Neural progenitor cell (in vitro differentiated cells): ENCODE measurements at regions not wholly inside any gene's neighbourhood (a gene's known extent, or its start where the extent isn't known, plus 50 kb on each side); places are given as distances from the start of the nearest gene placed in this dataset.

ENCODE experiments used
- DNase-seq: peaks from one replicate; pipeline ENCODE4 v3.0.0-alpha.2; 2016; ENCODE audit warnings: low spot score
- H2AFZ ChIP-seq: fragments of 200-600 bp; sonication (generic); replicated peaks from 2 replicates; pipeline ENCODE4 v1.6.1; 2016; ENCODE audit warnings: antibody characterized with exemption
- H3F3A ChIP-seq: fragments of 200-600 bp; sonication (generic); 2 replicates; pipeline ENCODE4 v1.6.1; 2016; ENCODE audit warnings: antibody characterized with exemption, low read depth
- H3K27ac ChIP-seq: fragments of 200-600 bp; sonication (generic); 2 replicates; pipeline ENCODE4 v1.5.1; 2016; ENCODE audit warnings: mild to moderate bottlenecking
- H3K27me3 ChIP-seq: fragments of 200-600 bp; sonication (generic); 2 replicates; pipeline ENCODE4 v1.6.1; 2016; ENCODE audit warnings: mild to moderate bottlenecking, moderate library complexity
- H3K36me3 ChIP-seq: fragments of 200-600 bp; sonication (generic); 2 replicates; pipeline ENCODE4 v1.5.1; 2016
- H3K4me1 ChIP-seq: fragments of 200-600 bp; sonication (generic); 2 replicates; pipeline ENCODE4 v1.6.1; 2016; ENCODE audit warnings: mixed run types
- H3K4me2 ChIP-seq: fragments of 200-600 bp; sonication (generic); 2 replicates; pipeline ENCODE4 v1.6.1; 2016
- H3K4me3 ChIP-seq: fragments of 200-600 bp; sonication (generic); 2 replicates; pipeline ENCODE4 v1.5.1; 2016
- H3K79me2 ChIP-seq: fragments of 200-600 bp; sonication (generic); 2 replicates; pipeline ENCODE4 v1.6.1; 2016; ENCODE audit warnings: low read depth
- H3K9ac ChIP-seq: fragments of 200-600 bp; sonication (generic); 2 replicates; pipeline ENCODE4 v1.6.1; 2016
- H3K9me3 ChIP-seq: fragments of 200-600 bp; sonication (generic); 2 replicates; pipeline ENCODE4 v1.5.1; 2016; ENCODE audit warnings: low read depth
- H4K20me1 ChIP-seq: fragments of 200-600 bp; sonication (generic); 2 replicates; pipeline ENCODE4 v1.6.1; 2016; ENCODE audit warnings: low read depth
- H3K27ac Mint-ChIP-seq: 3 replicates; pipeline ENCODE4 v1.8.0; 2021; ENCODE audit warnings: mixed read lengths
- H3K27me3 Mint-ChIP-seq: 2 replicates; pipeline ENCODE4 v1.8.0; 2022; ENCODE audit warnings: low read depth, mild to moderate bottlenecking, inconsistent platforms, moderate library complexity, mixed read lengths; ENCODE audit not compliant: insufficient read depth
- H3K36me3 Mint-ChIP-seq: 3 replicates; pipeline ENCODE4 v1.8.0; 2021; ENCODE audit warnings: mixed read lengths
- H3K4me1 Mint-ChIP-seq: 3 replicates; pipeline ENCODE4 v1.8.0; 2021; ENCODE audit warnings: mixed read lengths
- H3K4me3 Mint-ChIP-seq: 3 replicates; pipeline ENCODE4 v1.8.0; 2021; ENCODE audit warnings: mild to moderate bottlenecking, moderate library complexity, mixed read lengths
- H3K9me3 Mint-ChIP-seq: 3 replicates; pipeline ENCODE4 v1.8.0; 2020; ENCODE audit warnings: mixed read lengths
- EZH2 ChIP-seq: fragments of 200-600 bp; sonication (generic); IDR thresholded peaks from 2 replicates; pipeline ENCODE4 v1.6.1; 2017; ENCODE audit warnings: antibody characterized with exemption, mild to moderate bottlenecking, moderate library complexity
- EZH2phosphoT487 ChIP-seq: fragments of 200-600 bp; sonication (generic); IDR thresholded peaks from 2 replicates; pipeline ENCODE4 v1.6.1; 2017; ENCODE audit warnings: antibody characterized with exemption
- TF ChIP-seq, protein P1 (sequence below): fragments of 200-600 bp; sonication (generic); IDR thresholded peaks from 2 replicates; pipeline ENCODE4 v1.5.1; 2017; ENCODE audit warnings: antibody characterized with exemption, mild to moderate bottlenecking

DNA sequence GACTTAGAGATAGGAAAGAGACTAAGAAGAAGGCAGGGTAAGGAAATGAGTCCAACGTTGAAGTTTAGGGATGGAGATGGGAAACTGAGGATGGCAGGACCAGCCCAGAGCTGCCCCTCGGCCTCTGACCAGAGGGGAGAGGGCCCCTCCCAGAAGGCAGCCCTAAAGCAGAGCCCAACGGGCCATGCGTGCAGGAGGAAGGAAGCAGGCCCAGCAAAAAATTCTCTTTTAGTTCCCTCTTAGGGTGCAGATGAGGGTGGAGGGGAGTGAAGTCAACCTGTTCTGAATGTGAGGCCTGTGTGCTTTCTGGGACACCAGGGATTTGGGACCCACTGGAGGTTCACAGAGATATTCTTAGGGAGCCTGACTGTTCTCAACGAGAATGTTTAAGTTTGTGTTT lies 225.4 kb downstream of the RHOU start:
- Histone ChIP-seq H3K9me3 (no peaks in the 10 kb centered on the region), H4K20me1 (no peaks in the 10 kb centered on the region), H3K4me3 (no peak overlapping the region), H3K27me3 (no peaks in the 10 kb centered on the region), H3K79me2 (no peaks in the 10 kb centered on the region), H3K4me1 (peaks cover 35% of the 10 kb centered on the region), H3K4me2 (no peak overlapping the region), H2AFZ (no peak overlapping the region), H3F3A (peaks cover 13% of the 10 kb centered on the region), H3K36me3 (no peaks in the 10 kb centered on the region), H3K27ac (no peak overlapping the region), H3K9ac (no peak overlapping the region)
- no peaks in the 10 kb centered on the region for H3K36me3 Mint-ChIP-seq
- TF ChIP-seq EZH2phosphoT487 (no peak), EZH2 (no peak)
- TF ChIP-seq, protein P1, sequence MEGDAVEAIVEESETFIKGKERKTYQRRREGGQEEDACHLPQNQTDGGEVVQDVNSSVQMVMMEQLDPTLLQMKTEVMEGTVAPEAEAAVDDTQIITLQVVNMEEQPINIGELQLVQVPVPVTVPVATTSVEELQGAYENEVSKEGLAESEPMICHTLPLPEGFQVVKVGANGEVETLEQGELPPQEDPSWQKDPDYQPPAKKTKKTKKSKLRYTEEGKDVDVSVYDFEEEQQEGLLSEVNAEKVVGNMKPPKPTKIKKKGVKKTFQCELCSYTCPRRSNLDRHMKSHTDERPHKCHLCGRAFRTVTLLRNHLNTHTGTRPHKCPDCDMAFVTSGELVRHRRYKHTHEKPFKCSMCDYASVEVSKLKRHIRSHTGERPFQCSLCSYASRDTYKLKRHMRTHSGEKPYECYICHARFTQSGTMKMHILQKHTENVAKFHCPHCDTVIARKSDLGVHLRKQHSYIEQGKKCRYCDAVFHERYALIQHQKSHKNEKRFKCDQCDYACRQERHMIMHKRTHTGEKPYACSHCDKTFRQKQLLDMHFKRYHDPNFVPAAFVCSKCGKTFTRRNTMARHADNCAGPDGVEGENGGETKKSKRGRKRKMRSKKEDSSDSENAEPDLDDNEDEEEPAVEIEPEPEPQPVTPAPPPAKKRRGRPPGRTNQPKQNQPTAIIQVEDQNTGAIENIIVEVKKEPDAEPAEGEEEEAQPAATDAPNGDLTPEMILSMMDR: no peak
- H3K4me3 Mint-ChIP-seq: no peak overlapping the region
- no peak for DNase-seq
- H3K9me3 Mint-ChIP-seq: peaks cover 4% of the 10 kb centered on the region
- no peak overlapping the region for H3K27ac Mint-ChIP-seq
- peaks cover 22% of the 10 kb centered on the region for H3K4me1 Mint-ChIP-seq
- peaks cover 2% of the 10 kb centered on the region for H3K27me3 Mint-ChIP-seq

DNA sequence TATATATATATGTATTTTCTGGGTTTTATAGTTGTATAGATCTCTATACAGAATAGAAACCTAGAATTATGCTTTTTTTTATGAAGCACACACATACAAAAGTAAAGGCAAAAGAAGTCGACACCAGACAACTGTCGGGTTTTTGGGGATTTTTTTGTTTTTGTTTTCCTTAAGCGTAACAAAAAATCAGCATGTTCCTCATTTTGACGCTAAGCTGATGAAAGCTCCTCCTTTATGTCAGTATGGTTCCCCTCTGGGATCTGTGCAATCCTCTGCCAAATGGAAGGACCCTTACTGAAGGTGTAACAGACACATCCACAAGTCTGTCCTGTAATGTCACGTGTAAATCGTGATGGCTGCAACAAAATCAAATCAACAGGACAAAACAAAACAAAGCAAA lies 226.2 kb downstream of the RHOU start:
- Mint-ChIP-seq H3K27ac (no peak overlapping the region), H3K4me3 (no peak overlapping the region), H3K9me3 (no peaks in the 10 kb centered on the region), H3K4me1 (peaks cover 22% of the 10 kb centered on the region), H3K36me3 (no peaks in the 10 kb centered on the region), H3K27me3 (peaks cover 2% of the 10 kb centered on the region)
- Histone ChIP-seq H3K27ac (no peak overlapping the region), H3F3A (peaks cover 13% of the 10 kb centered on the region), H3K4me2 (no peak overlapping the region), H3K79me2 (no peaks in the 10 kb centered on the region), H3K4me1 (peaks cover 35% of the 10 kb centered on the region), H3K36me3 (no peaks in the 10 kb centered on the region), H4K20me1 (no peaks in the 10 kb centered on the region), H3K4me3 (no peak overlapping the region), H3K9me3 (no peaks in the 10 kb centered on the region), H3K9ac (no peak overlapping the region), H2AFZ (no peak overlapping the region), H3K27me3 (no peaks in the 10 kb centered on the region)
- DNase-seq: no peak
- TF ChIP-seq EZH2phosphoT487 (no peak), EZH2 (no peak)
- TF ChIP-seq, protein P1: no peak

GRCh38 chr1:228963795-228964177 lies 228.5 kb downstream of the RHOU start:
- TF ChIP-seq, protein P1: no peak
- TF ChIP-seq EZH2 (no peak), EZH2phosphoT487 (no peak)
- Histone ChIP-seq H3K36me3 (no peaks in the 10 kb centered on the region), H3K9me3 (no peaks in the 10 kb centered on the region), H3K27ac (no peak overlapping the region), H2AFZ (peak overlapping the region; percentile 52), H3K79me2 (no peaks in the 10 kb centered on the region), H4K20me1 (no peaks in the 10 kb centered on the region), H3K9ac (no peak overlapping the region), H3K4me3 (no peak overlapping the region), H3K27me3 (no peaks in the 10 kb centered on the region), H3K4me2 (no peak overlapping the region), H3K4me1 (peaks cover 26% of the 10 kb centered on the region), H3F3A (peaks cover 17% of the 10 kb centered on the region)
- Mint-ChIP-seq H3K4me3 (no peak overlapping the region), H3K9me3 (no peaks in the 10 kb centered on the region), H3K27ac (no peak overlapping the region), H3K4me1 (peaks cover 23% of the 10 kb centered on the region), H3K27me3 (peaks cover 3% of the 10 kb centered on the region), H3K36me3 (no peaks in the 10 kb centered on the region)
- DNase-seq: no peak
